Caki2 (cell line): ENCODE measurements at regions not wholly inside any gene's neighbourhood (a gene's known extent, or its start where the extent isn't known, plus 50 kb on each side); places are given as distances from the start of the nearest gene placed in this dataset.
"Not testable (repeated sequence)": the region's sequence is repeated elsewhere in the genome, so short reads cannot be mapped to it uniquely, and the experiment has no call there.

Source experiments
- DNase-seq: peaks from one replicate; pipeline ENCODE4 v3.0.0-alpha.2; 2015; ENCODE audit warnings: low read depth
- in situ Hi-C: cut with HindIII; loops from 2 replicates; pipeline ENCODE4 v1.10.0; 2016; ENCODE audit warnings: low sequenced_read_pairs, low pct_unique_long_range_greater_than_20kb, mixed read lengths

- DNase-seq: no peak
- in situ Hi-C loops: no loop called here
Measured at GRCh38 chr1:4075436-4076225, 175.6 kb upstream of the C1orf174 start.

DNA sequence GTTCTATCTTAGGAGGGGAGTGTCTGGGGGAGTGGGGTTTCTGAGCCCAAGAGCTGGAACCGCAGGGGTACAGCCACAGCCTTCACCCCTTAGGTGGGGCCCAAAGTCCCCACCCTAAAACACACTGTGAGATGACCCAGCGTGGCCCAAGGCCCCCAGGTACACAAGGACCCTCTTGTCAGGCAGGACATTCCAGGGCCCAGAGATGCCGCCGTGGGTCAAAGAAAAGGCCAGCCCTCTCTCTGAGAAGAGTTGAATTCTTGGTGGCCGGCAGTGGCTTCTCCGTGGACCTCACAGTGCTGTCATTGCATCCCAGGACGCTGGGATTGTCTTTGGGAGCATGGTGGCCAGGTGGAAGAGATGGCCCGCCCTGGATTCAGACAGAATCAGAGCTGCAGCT lies 176.3 kb upstream of the C1orf174 start:
- no peak for DNase-seq
- in situ Hi-C loops: no loop called here

- in situ Hi-C loops, DNase-seq: not testable (repeated sequence)
Measured at GRCh38 chr1:4078091-4078962, 178.3 kb upstream of the C1orf174 start.

- in situ Hi-C loops: no loop called here
- no peak for DNase-seq
Measured at GRCh38 chr1:4079815-4080214, 179.7 kb upstream of the C1orf174 start.

DNA sequence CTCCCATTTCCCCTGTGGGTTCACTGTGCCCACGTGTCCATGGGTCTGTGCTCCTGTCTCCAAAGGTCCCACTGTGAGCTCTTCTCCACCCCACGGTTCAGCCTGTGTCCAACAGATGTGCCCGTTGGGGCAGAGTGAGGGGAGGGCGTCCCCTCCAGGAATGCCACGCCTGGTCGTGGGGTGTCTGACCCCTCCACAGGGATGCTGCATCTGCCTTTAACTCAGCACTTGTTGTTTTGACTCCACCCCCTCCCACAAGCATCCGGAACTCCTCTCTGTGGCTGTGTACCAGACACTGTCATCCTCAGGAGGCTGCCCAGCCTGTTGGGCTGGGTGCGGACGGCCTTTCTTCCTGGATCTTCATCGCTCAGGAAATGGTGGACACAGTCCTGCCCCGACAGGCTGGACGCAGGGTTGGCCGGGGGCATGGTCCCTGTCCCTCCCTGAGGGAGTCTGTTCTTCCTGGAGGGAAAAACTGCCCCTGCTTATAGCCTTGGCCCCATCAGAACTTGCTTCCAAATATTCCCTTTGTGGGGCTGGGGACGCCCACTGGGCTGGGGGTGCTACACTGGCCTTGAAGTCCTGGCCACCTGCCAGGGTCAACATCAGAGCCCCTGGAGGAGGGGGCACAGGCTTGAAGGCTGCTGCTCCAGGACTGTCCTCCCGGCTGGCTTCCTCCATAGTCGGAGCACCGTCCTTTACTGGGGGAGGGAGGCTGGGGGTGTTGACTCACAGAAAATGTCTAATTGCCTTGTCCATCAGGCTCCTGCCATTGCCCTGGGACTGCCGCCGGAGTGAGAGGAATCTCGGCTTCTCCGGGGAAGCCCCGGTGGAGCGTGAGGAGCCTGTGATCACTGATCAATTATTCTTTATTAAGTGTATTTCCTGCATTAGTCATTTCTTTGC lies 182.0 kb upstream of the C1orf174 start:
- no peak for DNase-seq
- in situ Hi-C loops: no loop called here

DNA sequence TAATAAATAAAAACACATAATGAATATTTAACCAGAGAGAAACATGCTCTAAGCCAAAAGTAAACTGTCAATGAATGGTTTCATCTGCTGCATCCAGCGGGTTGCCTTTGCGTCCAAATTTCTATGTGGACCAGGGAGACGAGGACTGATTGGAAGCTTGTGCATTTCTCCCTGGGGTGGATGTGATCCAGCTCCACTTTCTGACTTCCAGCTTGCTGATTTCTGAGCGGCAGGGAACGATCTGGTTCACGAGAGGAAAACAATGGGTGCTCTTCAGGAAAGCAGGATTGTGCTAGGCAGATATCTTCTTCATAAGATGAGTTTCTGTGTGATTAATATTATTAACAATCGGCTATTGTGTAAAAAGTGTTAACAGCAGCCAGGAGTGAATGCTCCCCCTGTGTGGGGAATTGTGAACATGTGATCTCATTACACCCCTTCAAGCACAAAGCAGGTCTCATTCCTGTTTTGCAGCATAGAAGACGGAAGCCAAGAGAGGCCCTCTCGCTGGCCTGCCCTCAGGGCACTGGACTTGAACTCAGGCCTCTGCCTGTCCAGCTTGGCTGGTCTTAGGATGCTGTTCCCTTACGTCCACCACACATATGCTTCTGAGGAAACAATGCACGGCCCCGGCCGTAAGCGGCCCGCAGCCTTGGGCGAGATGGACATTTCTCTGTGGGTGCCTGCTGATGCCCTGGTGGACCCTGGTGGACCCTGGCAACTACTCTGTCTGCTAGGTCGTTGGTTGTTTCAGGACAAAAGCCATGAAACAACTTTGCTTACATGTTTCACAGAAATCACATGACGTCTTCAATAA lies 183.4 kb upstream of the C1orf174 start:
- no peak for DNase-seq

GRCh38 chr1:4084048-4084431 lies 184.0 kb upstream of the C1orf174 start:
- in situ Hi-C loops: no loop called here
- DNase-seq: no peak

More for the DNA sequence above, 183.4 kb upstream of the C1orf174 start:
- in situ Hi-C loops: no loop called here

- in situ Hi-C loops: no loop called here
- DNase-seq: no peak
Measured at GRCh38 chr1:4084446-4084845, 184.4 kb upstream of the C1orf174 start.

DNA sequence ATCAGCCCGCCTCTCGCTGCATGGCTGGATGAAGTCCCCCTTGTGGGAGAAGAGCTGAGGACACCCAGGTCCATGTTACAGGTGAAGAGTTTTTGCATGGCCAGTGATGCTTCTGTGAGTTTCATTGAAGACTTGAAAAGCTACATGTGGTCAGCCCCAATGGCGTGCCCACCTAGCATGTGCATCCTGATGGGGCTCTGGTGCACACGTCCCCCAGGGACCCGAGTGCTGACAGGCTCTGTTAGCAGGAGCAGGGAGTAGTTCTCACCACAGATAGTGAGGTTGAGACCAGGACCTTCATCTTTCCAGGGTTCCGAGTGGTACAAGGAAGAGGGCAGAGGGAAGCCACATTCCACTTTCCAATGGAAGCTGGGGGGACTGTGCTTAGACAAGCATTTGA lies 184.8 kb upstream of the C1orf174 start:
- DNase-seq: no peak
- in situ Hi-C loops: no loop called here

DNA sequence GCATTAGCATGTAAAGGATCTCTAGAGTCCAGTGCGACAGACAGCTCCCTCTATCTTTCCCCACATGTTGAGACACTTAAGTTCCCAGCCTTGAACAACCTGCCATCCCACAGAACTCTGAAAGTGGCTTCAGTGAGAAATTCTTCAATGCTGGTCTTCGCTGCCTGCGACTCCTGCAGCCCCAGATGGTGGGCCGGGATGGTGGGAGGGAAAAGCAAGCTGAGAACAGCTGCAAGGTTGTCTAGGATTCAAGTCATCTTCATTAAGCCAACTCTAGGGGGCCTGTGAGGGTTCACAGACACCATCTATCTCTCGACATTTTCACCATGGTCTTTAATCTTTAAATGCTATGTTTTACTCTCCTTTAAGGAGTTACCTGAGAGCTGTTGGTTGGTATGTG lies 185.5 kb upstream of the C1orf174 start:
- in situ Hi-C loops: no loop called here
- no peak for DNase-seq

DNA sequence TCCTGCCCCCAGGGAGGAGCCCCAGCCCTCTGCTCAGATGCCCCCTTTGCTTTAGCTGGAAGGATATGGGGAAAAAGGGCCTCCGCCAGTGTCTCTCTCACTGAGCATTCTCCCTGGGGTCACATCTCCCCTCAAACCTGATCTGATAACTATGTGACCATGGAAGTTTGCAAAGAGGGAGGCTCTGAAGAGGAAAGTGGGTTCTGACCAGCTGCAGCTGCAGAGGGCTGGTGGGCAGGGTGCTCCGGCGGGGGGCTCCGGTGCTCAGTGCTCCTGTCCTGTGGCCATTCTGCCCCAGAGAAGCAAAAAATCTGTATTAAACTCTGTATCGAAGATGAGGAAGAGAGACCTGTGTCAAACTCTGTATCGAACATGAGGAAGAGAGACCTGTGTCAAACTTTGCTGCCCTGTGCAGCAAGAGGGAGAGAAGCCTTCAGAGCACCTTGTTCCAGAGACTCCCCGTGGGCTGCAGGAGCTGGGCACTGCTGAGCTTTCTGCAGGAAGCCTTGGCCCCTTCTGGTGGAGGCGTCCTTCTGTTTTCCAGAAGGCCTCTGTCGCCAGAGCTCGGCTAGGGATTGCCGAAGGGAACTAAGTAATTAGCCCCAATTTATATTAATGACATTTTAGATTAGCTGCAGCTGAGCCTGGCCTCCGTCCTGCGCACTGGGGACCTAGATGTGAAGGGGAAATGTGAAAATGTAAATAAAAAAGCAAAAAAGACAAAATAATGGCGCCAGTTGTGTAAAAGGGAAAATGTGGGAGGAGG lies 186.2 kb upstream of the C1orf174 start:
- no peak for DNase-seq
- in situ Hi-C loops: no loop called here

GRCh38 chr1:4086921-4087320 lies 186.8 kb upstream of the C1orf174 start:
- in situ Hi-C loops: no loop called here
- no peak for DNase-seq

DNA sequence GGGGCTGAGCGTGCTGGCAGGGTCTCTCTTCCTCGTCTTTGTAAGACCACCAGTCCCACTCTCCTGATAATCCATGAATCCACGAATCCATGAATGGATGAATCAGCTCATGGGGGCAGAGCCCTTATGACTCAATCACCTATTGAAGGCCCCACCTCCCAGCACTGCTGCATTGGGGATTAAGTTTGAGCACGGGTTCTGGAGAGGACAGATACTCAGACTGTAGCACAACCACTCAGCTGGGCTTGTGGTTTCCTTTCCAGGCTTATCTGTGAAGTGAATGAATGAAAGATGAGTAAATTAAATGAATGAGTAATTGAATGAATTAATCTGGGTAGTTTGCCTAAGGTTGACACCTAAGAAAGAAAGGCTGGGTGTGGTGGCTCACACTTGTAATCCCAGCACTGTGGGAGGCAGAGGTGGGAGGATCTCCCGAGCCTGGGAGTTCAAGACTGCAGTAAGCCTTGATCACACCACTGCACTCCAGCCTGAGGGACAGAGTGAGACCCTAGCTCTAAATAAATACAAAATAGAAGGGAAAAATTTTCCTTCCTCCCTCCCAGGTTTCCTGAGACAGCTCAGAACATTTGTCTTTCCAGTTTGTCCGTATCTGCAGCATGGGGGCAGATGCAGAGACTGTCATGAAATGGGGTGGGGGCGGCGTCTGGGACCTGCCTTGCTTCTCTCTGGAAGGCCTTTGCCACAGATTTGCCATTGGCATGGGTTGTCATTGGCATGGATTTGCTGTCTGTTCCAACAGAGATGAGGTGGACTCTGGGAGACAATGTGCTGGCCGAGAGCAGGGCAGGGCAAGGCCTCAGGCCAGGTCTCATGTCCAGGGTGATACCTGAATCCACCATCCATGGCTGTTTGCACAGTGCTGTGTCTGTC lies 187.7 kb upstream of the C1orf174 start:
- in situ Hi-C loops: no loop called here
- DNase-seq: no peak

DNA sequence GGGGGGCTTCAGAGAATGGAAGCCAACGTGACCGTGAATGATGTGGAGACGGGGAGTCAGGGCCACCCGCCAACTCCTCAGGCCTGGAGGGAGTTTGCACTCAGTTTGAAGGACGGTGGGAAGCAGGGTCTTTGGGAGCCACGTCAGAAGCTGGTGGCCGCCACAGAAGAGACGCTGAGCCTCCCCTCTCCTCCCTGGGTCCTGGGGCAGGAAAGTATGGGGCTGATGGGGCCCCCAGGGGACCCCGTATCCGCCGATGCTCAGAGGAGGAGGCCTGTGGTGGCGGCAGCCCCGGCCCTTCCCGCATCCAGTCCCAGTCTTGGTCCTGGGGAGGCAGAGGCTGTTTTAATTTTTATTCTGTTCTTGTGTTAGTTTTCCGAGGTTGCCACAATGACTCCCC lies 188.6 kb upstream of the C1orf174 start:
- in situ Hi-C loops: no loop called here
- no peak for DNase-seq

- in situ Hi-C loops: no loop called here
- no peak for DNase-seq
Measured at GRCh38 chr1:4089421-4090175, 189.5 kb upstream of the C1orf174 start.

GRCh38 chr1:4090556-4090955 lies 190.5 kb upstream of the C1orf174 start:
- in situ Hi-C loops: no loop called here

More at GRCh38 chr1:4090556-4090955, 190.5 kb upstream of the C1orf174 start:
- DNase-seq: no peak
